GM23248 (cell line): ENCODE measurements at regions not wholly inside any gene's neighbourhood (a gene's known extent, or its start where the extent isn't known, plus 50 kb on each side); places are given as distances from the start of the nearest gene placed in this dataset.

Experiments
- EZH2 ChIP-seq: fragments of 200-600 bp; sonication (generic); IDR thresholded peaks from 2 replicates; pipeline ENCODE4 v1.6.1; 2018; ENCODE audit warnings: antibody characterized with exemption, mild to moderate bottlenecking; ENCODE audit not compliant: insufficient read depth, poor library complexity, severe bottlenecking
- EZH2phosphoT487 ChIP-seq: fragments of 200-600 bp; sonication (generic); IDR thresholded peaks from 2 replicates; pipeline ENCODE4 v1.6.1; 2018; ENCODE audit warnings: antibody characterized with exemption, moderate library complexity, mild to moderate bottlenecking, low read depth; ENCODE audit not compliant: insufficient read depth

- TF ChIP-seq EZH2 (no peak), EZH2phosphoT487 (no peak)
Observed at GRCh38 chr1:104348277-104348676, 598.6 kb downstream of the AMY1C start.
